HepG2 (cell line): ENCODE measurements at regions not wholly inside any gene's neighbourhood (a gene's known extent, or its start where the extent isn't known, plus 50 kb on each side); places are given as distances from the start of the nearest gene placed in this dataset.

Experiments used
- ATAC-seq: fragments of 200-7000 bp; cut with Tn5 transposase; 3 replicates; pipeline ENCODE4 v1.9.1; 2020; ENCODE audit warnings: mild to moderate bottlenecking, moderate library complexity
- BruUV-seq: library from RNA; stranded (reverse); fragments of 400-500 nt; replicated peaks from 2 replicates; lab custom pipeline; 2021; lab: Mats Ljungman, UMichigan
- CTCF ChIA-PET: fragments of 300-600 bp; formaldehyde crosslinking; extraction: SDS; loops from one replicate; lab custom pipeline; 2021; ENCODE audit warnings: low total read pairs, inconsistent platforms, low intra/inter-chr PET ratio; lab: Yijun Ruan, JAX
- POLR2A ChIA-PET: fragments of 350-600 bp; sonication (Branson Sonifier 250); formaldehyde crosslinking; loops from one replicate; lab custom pipeline; 2020; ENCODE audit warnings: antibody characterized with exemption, inconsistent platforms; lab: Yijun Ruan, JAX
- DNase-seq: peaks from one replicate; pipeline ENCODE4 v3.0.0-alpha.2; 2015; ENCODE audit warnings: low spot score
- FAIRE-seq: peaks from 3 replicates; lab custom pipeline; 2011; peaks lifted over from hg19 to GRCh38; lab: Jason Lieb, UNC
- H2AFZ ChIP-seq: one replicate; pipeline ENCODE4 v1.6.1; 2011; ENCODE audit warnings: low read length, inconsistent platforms
- H3K27ac ChIP-seq: fragments of 300-600 bp; 3 replicates; pipeline ENCODE4 v1.8.0; 2011; ENCODE audit warnings: mixed run types, mild to moderate bottlenecking, mixed read lengths, low read length, inconsistent platforms; ENCODE audit not compliant: insufficient read depth; ENCODE audit errors: extremely low read length
- H3K27me3 ChIP-seq, 2 experiments: fragments of 200-600 bp in 1 of 2; 2 replicates in 1 of 2; 3 replicates in 1 of 2; pipeline versions ENCODE4 v1.6.0 to v1.8.0; 2011; ENCODE audit warnings: low read length in 2 of 2, mild to moderate bottlenecking in 2 of 2, moderate library complexity in 2 of 2, inconsistent platforms in 1 of 2; ENCODE audit not compliant: insufficient read depth in 2 of 2, control insufficient read depth in 1 of 2
- H3K36me3 ChIP-seq, 2 experiments: fragments of 200-600 bp in 1 of 2; replicated peaks in 1 of 2; 2 replicates in 1 of 2; 3 replicates in 1 of 2; pipeline versions ENCODE4 v1.5.1 to v1.8.0; 2011; ENCODE audit warnings: low read length in 2 of 2, inconsistent platforms in 1 of 2; ENCODE audit not compliant: insufficient read depth in 2 of 2, control insufficient read depth in 1 of 2
- H3K4me1 ChIP-seq: 2 replicates; pipeline ENCODE4 v1.5.1; 2012; ENCODE audit warnings: low read length, inconsistent platforms; ENCODE audit not compliant: insufficient read depth
- H3K4me2 ChIP-seq: 2 replicates; pipeline ENCODE4 v1.6.0; 2011; ENCODE audit warnings: low read depth, low read length, inconsistent platforms
- H3K4me3 ChIP-seq, 3 experiments: fragments of 200-600 bp in 1 of 3; sonication (generic), shearing (Covaris generic) in 1 of 3; replicated peaks in 1 of 3; 2 replicates each; pipeline ENCODE4 v1.5.1; 2011 to 2016; ENCODE audit warnings: low read length in 3 of 3, inconsistent platforms in 2 of 3, low read depth in 2 of 3, mild to moderate bottlenecking in 2 of 3, control low read depth in 1 of 3, mixed read lengths in 1 of 3; ENCODE audit not compliant: insufficient read depth in 1 of 3
- H3K79me2 ChIP-seq: one replicate; pipeline ENCODE4 v1.6.1; 2011; ENCODE audit warnings: low read length, inconsistent platforms; ENCODE audit not compliant: insufficient read depth
- H3K9ac ChIP-seq: 2 replicates; pipeline ENCODE4 v1.6.0; 2011; ENCODE audit warnings: mild to moderate bottlenecking, low read depth, low read length, inconsistent platforms; ENCODE audit not compliant: insufficient read depth
- H3K9me3 ChIP-seq: 2 replicates; pipeline ENCODE4 v1.5.1; 2012; ENCODE audit warnings: mild to moderate bottlenecking, low read length
- H4K20me1 ChIP-seq: 2 replicates; pipeline ENCODE4 v1.6.0; 2011; ENCODE audit warnings: inconsistent platforms, mild to moderate bottlenecking, low read length, moderate library complexity; ENCODE audit not compliant: insufficient read depth
- HES4 ChIP-seq: sonication (generic); formaldehyde crosslinking; IDR thresholded peaks from 2 replicates; pipeline ENCODE4 v1.9.0; 2021; ENCODE audit warnings: mild to moderate bottlenecking, missing genetic modification reagents, borderline replicate concordance
- PBX2 ChIP-seq: IDR thresholded peaks from 2 replicates; pipeline ENCODE4 v1.6.1; 2016; ENCODE audit warnings: control low read depth
- PHF20 ChIP-seq: sonication (generic); formaldehyde crosslinking; IDR thresholded peaks from 2 replicates; pipeline ENCODE4 v1.5.0; 2020; ENCODE audit warnings: mild to moderate bottlenecking, missing genetic modification reagents
- ZBTB14 ChIP-seq: sonication (generic); formaldehyde crosslinking; IDR thresholded peaks from 2 replicates; pipeline ENCODE4 v1.4.0; 2020; ENCODE audit warnings: missing genetic modification reagents
- ZNF598 ChIP-seq: sonication (generic); formaldehyde crosslinking; IDR thresholded peaks from 2 replicates; pipeline ENCODE4 v1.5.1; 2020; ENCODE audit warnings: mild to moderate bottlenecking, missing genetic modification reagents, borderline replicate concordance
- ZNF614 ChIP-seq: IDR thresholded peaks from 2 replicates; pipeline ENCODE4 v1.6.1; 2018; ENCODE audit warnings: missing biosample characterization, missing genetic modification reagents, inconsistent platforms, borderline replicate concordance
- ZNF646 ChIP-seq: sonication (generic); formaldehyde crosslinking; IDR thresholded peaks from 2 replicates; pipeline ENCODE4 v1.9.0; 2021; ENCODE audit warnings: mild to moderate bottlenecking, missing genetic modification reagents
- WGBS: methylation state at CpG from one replicate; pipeline ENCODE4 v1.1.6; 2017; ENCODE audit warnings: low lambda C conversion rate; 5-methylcytosine and 5-hydroxymethylcytosine counted together
- in situ Hi-C: cut with HindIII; loops from 2 replicates; pipeline ENCODE4 v1.10.0; 2017; ENCODE audit warnings: low pct_unique_long_range_greater_than_20kb; ENCODE audit not compliant: extremely low pct_ligation_motif_present
- intact Hi-C: fragments of 100-400 bp; cut with micrococcal nuclease; formaldehyde crosslinking; loops from one replicate; pipeline ENCODE4 v1.10.0; 2022; ENCODE audit not compliant: unreplicated experiment
- TF ChIP-seq, protein P1 (sequence below): sonication (generic); formaldehyde crosslinking; IDR thresholded peaks from 2 replicates; pipeline ENCODE4 v1.5.0; 2020; ENCODE audit warnings: mild to moderate bottlenecking, missing genetic modification reagents
- TF ChIP-seq, protein P2 (sequence below): IDR thresholded peaks from 2 replicates; pipeline ENCODE4 v1.6.1; 2016; ENCODE audit warnings: mild to moderate bottlenecking

DNA sequence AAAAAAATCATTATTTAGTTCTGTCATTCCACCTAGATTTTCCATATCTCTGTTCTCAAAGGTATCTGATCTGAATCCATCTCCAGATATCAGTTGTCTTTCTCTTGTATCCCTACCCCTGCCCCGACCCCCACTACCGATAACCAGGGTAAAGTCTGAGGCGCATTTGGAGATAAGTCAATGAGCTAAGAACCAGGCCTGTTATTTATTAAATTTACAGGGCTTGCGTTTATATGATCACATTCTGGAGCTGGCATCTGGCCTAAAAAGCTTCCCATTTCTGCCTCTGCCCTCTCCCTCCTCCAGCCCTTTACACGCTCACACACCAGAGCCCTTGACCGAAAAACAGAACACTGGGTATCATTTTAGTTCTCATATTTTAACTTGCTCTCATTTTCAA is 144.7 kb downstream of the ALDH8A1 start:
- ATAC-seq (no peak), FAIRE-seq (no peak), DNase-seq (no peak)
- no peak overlapping the region for H3K4me2 ChIP-seq
- H3K4me3 ChIP-seq = no peak overlapping the region
- H3K36me3 ChIP-seq = no peaks in the 10 kb centered on the region
- no TSS peak for BruUV-seq
- CTCF ChIA-PET = no interaction called here
- H2AFZ ChIP-seq = no peak overlapping the region
- H3K4me1 ChIP-seq = no peaks in the 10 kb centered on the region
- no peak overlapping the region for H3K27ac ChIP-seq
- no peaks in the 10 kb centered on the region for H3K27me3 ChIP-seq
- POLR2A ChIA-PET = no interaction called here
- in situ Hi-C loops = no loop called here
- H3K9me3 ChIP-seq = no peaks in the 10 kb centered on the region
- H4K20me1 ChIP-seq = no peaks in the 10 kb centered on the region
- 75% methylated on average over 6 of the region's 6 CpGs for WGBS
- intact Hi-C loops = no loop called here
- no peaks in the 10 kb centered on the region for H3K79me2 ChIP-seq
- no peak overlapping the region for H3K9ac ChIP-seq
- TF ChIP-seq, protein P1, sequence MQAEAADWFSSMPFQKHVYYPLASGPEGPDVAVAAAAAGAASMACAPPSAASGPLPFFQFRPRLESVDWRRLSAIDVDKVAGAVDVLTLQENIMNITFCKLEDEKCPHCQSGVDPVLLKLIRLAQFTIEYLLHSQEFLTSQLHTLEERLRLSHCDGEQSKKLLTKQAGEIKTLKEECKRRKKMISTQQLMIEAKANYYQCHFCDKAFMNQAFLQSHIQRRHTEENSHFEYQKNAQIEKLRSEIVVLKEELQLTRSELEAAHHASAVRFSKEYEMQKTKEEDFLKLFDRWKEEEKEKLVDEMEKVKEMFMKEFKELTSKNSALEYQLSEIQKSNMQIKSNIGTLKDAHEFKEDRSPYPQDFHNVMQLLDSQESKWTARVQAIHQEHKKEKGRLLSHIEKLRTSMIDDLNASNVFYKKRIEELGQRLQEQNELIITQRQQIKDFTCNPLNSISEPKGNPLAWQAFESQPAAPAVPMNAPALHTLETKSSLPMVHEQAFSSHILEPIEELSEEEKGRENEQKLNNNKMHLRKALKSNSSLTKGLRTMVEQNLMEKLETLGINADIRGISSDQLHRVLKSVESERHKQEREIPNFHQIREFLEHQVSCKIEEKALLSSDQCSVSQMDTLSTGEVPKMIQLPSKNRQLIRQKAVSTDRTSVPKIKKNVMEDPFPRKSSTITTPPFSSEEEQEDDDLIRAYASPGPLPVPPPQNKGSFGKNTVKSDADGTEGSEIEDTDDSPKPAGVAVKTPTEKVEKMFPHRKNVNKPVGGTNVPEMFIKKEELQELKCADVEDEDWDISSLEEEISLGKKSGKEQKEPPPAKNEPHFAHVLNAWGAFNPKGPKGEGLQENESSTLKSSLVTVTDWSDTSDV = no peak
- TF ChIP-seq PHF20 (no peak), PBX2 (no peak), ZBTB14 (no peak), ZNF614 (CRISPR knock-in tag) (no peak), HES4 (CRISPR knock-in tag) (no peak), ZNF598 (CRISPR knock-in tag) (no peak), ZNF646 (CRISPR knock-in tag) (no peak)
- TF ChIP-seq, protein P2, sequence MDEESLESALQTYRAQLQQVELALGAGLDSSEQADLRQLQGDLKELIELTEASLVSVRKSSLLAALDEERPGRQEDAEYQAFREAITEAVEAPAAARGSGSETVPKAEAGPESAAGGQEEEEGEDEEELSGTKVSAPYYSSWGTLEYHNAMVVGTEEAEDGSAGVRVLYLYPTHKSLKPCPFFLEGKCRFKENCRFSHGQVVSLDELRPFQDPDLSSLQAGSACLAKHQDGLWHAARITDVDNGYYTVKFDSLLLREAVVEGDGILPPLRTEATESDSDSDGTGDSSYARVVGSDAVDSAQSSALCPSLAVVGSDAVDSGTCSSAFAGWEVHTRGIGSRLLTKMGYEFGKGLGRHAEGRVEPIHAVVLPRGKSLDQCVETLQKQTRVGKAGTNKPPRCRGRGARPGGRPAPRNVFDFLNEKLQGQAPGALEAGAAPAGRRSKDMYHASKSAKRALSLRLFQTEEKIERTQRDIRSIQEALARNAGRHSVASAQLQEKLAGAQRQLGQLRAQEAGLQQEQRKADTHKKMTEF = no peak
